Endothelial cell of hepatic sinusoid (primary cell): ENCODE measurements at regions not wholly inside any gene's neighbourhood (a gene's known extent, or its start where the extent isn't known, plus 50 kb on each side); places are given as distances from the start of the nearest gene placed in this dataset.
"Not testable (repeated sequence)": the region's sequence is repeated elsewhere in the genome, so short reads cannot be mapped to it uniquely, and the experiment has no call there.

Source experiments
- in situ Hi-C: cut with HindIII; loops from 2 replicates; pipeline ENCODE4 v1.10.0; 2017; ENCODE audit warnings: low sequenced_read_pairs

DNA sequence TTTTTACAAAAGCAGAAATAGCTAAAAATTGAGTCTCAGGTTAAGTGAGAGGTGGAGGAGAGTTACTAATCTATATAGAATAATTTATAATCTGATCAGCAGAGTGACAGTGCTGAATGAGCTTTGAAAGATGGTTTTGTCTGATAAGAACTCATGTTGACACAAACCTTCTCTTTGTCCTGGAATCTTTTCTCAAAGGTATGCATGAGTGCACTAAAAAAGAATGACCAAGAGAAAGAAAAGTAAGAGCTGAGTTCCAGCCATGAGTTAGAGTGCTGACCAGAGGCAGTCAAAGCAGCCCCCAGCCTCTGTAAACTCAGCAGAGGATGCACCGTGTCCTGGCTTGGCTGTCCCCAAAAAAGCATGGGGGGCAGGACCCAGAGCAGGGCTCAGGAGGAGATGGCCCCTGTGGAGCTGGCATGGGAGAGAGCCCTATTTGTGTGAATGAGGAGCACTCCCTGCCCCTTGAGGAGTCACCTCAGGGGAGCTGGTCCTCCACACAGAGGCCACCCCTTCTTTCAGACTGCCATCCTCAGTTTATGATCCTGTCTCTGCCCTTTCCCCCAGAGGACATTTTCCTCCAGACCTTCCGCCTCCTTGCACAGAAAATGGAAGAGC is 129.8 kb downstream of the SEC23A start:
- in situ Hi-C loops, result no loop called here

DNA sequence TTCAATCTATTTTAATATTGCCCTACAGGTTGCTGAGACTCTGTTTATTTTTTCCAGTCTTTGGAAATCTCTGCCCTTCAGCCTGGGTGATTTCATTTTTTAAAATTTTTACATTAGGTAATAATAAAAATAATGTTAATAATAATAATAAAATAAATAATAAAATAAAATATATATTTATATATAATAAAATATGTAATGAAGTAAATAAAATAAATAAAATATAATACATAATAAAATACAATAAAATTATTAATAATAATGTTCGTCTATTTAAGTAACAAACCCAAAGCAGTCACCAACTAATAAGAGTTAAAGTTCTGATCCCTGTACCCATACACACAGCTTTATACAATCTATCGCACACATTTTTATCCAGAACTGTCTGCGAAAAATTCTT is 130.5 kb downstream of the SEC23A start:
- in situ Hi-C loops, result no loop called here

DNA sequence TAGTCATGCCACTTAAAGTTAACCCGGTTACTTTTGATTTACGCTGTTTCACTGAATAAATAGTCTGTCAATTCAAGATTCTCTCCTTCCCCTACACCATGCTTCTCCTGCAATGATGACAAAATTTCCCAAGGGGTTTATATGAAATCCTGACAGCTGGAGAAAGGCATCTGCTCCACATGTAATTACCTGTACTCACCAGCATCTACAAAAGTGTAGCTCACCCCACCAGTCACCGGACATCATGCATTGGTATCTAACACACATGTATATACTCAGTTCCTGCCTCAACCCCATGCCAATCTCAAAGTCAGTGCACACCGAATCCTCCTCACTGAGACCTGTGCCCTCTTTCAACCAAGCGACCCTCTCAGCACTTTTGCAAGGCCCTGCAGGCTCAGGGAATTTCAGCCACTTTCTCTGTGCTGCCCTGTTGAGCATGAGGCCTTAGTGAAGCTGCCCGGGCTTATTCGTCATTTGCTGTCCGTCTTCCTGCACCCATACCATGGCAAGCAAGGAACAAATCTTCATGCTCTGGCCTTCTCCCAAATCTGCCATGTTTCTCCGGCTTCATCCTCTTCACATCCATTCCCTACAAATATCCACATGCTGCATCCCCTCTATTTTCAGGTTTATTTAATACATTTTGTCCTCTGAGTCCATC is 131.6 kb downstream of the SEC23A start:
- in situ Hi-C loops, result no loop called here

DNA sequence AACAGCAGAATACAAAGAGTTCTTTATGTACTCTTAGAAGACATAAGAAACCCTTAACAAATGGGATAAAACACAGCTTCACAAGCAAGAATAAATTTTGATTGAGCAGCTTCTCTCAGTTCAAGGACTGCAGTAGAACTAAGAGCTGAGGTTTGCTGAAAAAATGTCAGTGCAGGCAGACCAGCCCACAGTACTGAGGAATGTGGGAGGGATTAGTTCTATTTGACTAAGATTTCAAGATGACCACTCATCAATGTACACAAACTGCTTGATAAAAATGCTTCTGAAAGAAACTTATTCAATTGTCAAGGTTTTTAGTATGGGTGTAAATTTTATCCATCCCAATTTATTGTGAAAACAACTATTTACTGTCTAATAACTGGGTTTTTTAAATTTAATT is 138.4 kb downstream of the SEC23A start:
- in situ Hi-C loops, result loop anchor here (5.0 kb wide), 1 partner anchor 72 kb away; no protein-coding TSS in a partner anchor

DNA sequence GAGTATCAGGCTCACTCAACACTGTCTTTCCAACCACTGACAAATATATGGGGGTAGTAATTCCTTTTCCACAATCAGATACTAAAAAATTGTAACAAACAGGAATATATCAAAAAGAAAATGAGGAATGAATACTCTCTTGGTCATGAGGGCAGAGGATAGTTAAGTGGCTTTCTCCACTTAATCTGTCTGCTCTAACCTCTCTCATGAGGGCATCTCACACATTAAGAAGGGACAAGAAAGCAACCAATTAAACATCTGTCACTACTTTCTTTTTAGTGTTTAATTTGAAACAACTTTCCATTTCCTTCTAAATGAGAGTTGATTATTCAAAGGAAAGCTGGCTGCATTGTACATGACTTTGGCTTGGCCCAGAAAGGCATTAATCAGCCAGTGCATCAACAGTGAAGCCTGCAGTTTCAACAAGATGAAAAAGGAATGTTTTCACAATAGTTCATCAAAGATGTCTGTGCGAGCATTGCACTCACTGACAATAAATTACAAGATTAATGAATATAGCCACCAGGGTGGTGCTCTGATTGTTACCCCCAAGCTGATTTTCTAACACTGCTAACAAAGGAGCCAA is 142.0 kb downstream of the SEC23A start:
- in situ Hi-C loops, result loop anchor here (5.0 kb wide), 1 partner anchor 69 kb away; no protein-coding TSS in a partner anchor

DNA sequence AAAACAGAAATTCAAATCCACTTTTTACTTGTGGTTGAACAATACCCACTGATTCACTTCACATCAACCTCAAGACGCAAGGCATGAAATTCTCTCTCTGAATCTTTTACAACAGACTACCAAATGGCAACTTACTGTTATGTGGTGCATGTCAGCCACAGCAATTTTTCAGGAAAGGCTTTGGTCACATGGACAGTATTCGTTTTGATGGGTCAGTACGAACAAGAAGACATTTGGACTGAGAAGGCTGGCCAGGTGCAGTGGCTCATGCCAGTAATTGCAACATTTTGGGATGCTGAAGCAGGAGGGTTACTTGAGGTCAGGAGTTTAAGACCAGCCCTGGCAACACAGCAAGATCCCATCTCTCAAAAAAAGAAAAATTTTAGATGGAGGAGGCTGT is 144.0 kb downstream of the SEC23A start:
- in situ Hi-C loops, result no loop called here

DNA sequence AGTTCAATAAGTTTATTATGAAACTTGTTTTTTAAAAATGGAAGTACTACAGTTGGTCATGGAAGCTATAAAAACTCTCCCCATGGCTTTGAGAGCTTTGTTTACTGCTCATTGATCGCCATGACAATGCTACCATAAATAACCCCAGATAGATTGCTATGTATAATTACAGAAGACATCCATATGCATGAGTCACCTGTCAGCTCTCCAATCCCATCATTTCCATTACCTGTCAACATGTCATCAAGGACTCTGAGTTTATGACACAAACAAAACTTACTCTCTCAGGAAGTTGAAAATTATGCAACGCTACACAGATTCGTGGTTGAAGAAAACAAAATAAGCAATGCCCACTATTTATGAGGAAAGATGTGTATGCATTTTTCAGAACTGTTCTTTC is 144.4 kb downstream of the SEC23A start:
- in situ Hi-C loops, result no loop called here

DNA sequence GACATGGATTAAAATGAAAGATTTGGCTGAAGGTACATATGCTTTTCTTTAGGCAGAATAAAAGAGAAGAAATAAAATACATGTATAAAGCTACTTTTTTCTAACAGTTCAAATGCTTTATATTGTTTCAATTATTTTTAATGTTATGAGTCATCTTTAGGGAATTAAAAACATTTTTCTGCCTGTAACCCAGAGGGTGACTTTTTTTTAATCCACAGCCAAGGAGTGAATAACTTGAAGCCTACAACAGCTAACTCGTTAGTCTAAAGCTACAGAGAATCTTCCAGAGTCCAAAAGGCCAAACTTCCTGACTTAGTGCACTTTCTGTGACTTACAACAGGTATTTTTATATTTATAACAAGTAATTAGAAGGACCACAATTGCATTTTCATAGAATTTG is 151.6 kb downstream of the SEC23A start:
- in situ Hi-C loops, result no loop called here

DNA sequence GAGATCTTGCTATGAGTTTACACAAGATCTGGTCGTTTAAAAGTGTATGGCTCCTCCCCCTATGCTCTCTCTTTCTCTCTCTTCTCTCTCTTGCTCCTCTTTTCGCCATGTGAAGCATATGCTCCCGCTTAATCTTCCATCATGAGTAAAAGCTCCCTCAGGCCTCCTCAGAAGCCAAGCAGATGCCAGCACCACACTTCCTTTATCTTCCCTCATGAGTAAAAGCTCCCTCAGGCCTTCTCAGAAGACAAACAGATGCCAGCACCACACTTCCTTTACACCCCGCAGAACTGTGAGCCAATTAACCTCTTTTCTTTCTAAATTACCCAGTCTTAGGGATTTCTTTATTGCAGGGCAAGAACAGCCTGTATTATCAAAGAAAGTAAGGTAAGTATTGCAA is 152.4 kb downstream of the SEC23A start:
- in situ Hi-C loops, result no loop called here

DNA sequence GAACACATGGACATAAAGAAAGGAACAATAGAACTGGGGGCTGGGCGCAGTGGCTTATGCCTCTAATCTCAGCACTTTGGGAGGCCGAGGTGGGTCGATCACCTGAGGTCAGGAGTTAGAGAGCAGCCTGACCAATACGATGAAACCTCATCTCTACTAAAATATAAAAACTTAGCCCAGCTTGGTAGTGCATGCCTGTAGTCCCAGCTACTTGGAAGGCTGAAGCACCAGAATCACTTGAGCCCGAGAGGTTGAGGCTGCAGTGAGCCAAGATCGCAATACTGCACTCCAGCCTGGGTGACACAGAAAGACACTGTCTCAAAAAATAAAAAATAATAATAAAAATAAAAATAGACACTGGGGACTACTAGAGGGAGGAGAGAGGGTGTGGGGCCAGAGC is 154.5 kb downstream of the SEC23A start:
- in situ Hi-C loops, result no loop called here

DNA sequence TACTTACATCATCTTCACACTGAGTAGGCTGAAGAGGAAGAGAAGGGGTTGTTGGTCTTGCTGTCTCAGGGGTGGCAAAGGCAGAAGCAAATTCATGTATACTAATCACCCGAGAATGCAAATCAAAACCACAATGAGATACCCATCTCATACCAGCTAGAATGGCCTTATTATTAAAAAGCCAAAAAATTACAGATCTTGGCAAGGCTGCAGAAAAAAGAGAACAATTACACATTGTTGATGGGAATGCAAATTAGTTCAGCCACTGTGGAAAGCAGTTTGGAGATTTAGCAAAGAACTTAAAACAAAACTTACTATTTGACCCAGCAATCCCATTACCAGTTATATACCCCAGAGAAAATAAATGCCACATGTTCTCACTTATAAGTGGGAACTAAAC is 154.9 kb downstream of the SEC23A start:
- in situ Hi-C loops, result no loop called here

DNA sequence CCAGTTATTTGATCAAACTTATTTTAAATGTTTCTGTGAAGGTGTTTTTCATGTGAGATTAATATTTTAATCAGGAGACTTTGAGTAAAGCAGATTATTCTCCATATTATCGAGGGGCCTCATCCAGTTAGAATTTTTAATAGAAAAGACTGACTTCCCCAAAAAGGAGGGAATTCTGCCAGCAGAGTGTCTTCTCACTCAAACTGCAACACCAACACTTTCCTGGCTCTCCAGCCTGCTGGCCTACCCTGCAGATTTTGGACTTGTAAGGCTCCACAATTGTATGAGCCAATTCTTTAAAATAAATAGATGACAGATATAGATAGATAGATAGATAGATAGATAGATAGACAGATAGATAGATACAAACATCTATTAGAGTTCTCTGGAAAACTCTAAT is 155.7 kb downstream of the SEC23A start:
- in situ Hi-C loops, result no loop called here

DNA sequence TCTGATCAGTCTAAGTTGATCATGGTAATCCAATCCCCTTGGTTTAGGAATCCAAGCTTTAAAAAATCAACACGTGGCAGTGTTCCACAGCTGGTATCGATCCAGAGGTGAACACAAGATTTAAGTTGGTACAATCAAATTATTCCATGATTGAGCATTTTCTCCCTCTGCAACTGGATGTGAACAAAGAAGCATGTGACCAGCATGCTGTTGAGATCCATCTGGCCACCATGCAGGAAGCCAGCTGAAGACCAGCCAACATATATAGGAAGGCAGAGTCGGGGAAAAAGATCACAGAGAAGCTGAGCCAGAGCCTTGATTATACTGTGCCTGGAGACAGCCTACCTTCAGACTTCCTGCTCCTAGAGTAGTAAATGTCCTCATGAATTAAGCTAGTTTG is 158.3 kb downstream of the SEC23A start:
- in situ Hi-C loops, result no loop called here

DNA sequence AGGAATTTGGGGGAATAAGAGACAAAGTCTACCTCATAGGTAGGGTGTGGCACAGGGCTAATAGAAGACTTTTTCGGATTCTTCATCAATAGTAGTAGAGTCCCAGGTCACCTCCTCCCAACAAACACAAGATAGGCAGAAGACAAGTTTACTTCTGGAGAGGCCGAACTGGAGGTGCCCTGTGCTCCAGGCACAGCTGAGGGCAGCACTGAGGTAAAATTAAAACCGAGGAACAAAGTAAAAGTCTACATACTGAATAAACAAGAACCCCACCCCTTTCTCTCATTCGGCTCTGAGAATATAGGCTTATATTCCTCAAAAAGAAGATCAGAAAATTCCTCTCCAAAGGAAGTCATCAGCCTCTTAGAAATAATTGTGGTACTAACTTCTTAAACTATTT is 161.5 kb downstream of the SEC23A start:
- in situ Hi-C loops, result no loop called here

DNA sequence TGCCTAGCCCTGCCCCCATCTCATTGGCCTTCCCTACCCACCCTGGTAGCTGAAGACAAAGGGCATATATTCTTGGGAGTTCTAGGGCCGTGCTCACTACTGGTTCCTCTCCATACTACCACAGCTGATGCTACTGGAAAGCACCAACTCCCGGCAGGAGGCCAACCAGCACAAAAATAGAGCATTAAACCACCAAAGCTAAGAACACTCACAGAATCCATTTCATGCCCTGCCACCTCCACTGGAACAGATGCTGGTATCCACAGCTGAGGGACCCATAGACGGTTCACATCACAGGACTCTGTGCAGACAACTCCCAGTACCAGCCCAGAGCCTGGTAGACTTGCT is 170.4 kb downstream of the SEC23A start:
- in situ Hi-C loops, result not testable (repeated sequence)

DNA sequence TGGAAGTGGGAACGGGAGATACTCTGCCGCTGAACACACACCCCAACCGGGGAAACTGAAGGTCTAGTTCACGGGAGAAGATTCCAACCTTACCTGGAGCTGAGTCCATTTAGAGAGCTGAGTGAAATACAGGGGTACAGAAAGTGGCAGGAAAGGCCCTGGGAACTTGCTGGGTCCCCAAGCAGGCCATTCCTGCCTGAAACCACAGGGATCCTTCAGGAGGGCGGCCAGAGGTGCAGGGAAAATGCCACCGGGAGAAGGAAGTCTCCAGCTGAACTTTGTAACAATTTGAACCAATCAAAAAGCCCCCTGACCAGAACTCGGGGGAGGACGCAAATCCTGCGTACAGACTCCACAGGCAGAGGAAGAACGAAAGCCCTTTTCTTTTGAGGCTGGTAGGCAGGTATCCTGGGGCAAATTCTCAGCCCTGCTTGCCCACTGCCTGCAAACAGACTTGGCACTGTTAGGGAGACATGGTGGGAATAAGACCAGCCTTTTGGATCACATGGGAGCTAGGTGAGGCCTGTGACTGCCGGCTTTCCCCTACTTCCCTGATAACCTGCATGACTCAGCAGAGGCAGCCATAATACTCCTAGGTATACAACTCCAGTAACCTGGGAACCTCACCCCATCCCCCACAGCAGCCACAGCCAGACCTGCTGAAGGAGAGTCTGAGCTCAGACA is 170.9 kb downstream of the SEC23A start:
- in situ Hi-C loops, result no loop called here

DNA sequence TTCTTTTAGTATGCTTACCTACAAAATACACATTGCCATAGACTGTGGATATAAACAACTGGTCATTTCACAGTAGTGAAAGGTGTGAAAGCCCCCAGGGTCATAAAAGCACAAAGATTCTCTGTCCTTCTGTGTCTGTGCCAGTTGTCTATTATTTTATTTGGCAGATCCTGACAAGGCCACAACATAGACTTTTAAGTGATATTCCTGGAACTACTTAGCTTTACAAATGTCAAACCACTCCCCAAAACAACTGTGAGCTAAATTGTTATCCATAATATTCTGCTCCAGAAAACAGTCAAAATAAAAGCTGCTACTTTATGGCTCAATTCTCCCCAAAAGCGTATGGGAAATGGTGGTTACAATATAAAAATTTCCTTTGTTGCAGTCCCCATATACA is 172.1 kb downstream of the SEC23A start:
- in situ Hi-C loops, result no loop called here

DNA sequence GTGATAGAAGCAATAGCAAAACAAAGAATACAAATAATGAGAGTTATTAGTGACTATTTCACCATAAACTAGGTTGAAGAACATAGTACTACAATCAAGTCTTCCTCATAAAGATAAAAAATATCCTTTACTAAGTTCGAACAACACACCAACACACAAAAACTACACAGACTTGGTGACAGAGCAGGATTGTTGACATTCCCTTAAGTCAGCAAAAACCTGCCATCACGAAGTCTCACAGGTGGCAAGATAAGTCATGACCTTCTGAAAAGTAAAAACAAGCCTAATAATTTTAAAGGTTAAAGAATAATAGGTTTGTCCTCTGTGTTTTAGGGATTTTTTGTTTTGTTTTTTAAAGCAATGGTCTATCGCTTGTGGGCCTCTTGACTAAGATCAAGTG is 173.0 kb downstream of the SEC23A start:
- in situ Hi-C loops, result no loop called here

DNA sequence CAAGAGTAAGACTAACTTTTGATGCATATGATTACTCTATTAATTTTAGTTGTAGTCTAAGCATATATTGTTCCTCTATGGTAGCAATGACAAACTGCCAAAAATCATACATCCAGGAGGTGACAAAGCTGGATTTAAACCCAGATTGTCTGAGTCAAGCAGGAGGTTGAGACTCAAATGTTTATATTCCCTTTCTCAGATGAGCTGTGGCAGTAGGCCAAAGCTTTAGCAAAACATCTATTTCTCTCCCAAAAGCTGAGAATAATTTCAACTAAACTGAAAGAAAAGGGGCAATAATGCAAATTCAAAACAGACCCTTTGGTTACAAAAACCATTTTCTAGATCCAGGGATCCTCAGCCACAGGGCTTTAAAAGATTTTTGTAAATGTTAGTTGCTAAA is 173.6 kb downstream of the SEC23A start:
- in situ Hi-C loops, result no loop called here

DNA sequence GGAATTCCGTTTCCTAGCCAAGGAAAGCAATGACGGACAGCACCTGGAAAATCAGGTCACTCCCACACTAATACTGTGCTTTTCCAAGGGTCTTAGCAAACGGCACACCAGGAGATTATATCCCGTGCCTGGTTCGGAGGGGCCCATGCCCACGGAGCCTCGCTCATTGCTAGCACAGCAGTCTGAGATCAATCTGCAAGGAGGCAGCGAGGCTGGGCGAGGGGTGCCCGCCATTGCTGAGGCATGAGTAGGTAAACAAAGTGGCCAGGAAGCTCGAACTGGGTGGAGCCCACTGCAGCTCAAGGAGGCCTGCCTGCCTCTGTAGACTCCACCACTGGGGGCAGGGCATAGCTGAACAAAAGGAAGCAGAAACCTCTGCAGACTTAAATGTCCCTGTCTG is 181.1 kb downstream of the SEC23A start:
- in situ Hi-C loops, result not testable (repeated sequence)

DNA sequence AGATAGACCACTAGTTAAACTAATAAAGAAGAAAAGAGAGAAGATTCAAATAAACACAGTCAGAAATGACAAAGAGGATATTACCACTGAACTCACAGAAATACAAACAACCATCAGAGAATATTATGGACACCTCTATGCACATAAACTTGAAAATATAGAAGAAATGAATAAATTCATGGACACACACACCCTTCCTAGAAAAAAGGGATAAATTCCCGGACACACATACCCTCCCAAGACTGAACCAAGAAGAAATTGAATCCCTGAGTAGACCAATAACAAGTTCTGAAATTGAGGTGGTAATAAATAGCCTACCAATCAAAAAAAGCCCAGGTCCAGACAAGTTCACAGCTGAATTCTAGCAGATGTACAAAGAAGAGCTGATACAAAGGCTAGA is 187.9 kb downstream of the SEC23A start:
- in situ Hi-C loops, result no loop called here

DNA sequence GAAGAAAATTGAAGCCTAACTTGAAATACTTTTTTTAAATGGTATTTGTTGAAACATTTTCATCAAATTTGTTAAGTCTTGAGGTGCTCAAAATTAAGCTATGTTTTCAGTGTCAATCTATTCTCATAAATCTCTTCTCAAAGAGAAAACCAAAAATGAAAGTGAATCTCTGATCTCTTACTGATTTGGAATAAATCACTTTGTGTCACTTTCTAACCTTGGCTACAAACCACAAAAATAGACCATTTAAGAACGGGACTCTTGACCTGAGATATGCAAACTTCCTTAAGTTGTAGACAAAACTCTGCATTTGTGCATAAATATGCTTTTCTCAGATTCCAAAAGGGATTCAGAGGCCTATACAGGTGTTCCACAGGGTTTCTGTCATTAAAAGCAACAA is 192.9 kb downstream of the SEC23A start:
- in situ Hi-C loops, result no loop called here
